ENCODE measurements at regions not wholly inside any gene's neighbourhood (a gene's known extent, or its start where the extent isn't known, plus 50 kb on each side); places are given as distances from the start of the nearest gene placed in this dataset.

GRCh38 chr5:98651715-98652114 lies 121.7 kb upstream of the RGMB start:
- no peak for ATAC-seq (ENCODE audit: low read depth)
- H2AK9ac ChIP-seq (replicated peaks; ENCODE audit: low read depth, low read length, poor library complexity), result no peak overlapping the region
- no peak overlapping the region for H3K4me3 ChIP-seq (ENCODE audit: insufficient read depth, low read depth, low read length)
- H3K23ac ChIP-seq (ENCODE audit: low read depth, low read length), result no peak overlapping the region
- ChIA-PET POLR2A (ENCODE audit: unreplicated experiment) (no interaction called here), CTCF (interaction anchor here (0.6 to 0.7 kb wide), 3 partner anchors 9 to 1964 kb away, joined by 3 to 5 read pairs (median 4); no protein-coding TSS in a partner anchor)
- H3K14ac ChIP-seq (replicated peaks; ENCODE audit: low read depth, low read length), result no peak overlapping the region
- no peak overlapping the region for H3K27ac ChIP-seq (ENCODE audit: insufficient read depth, low read length)
- no peaks in the 10 kb centered on the region for H3K36me3 ChIP-seq (ENCODE audit: control insufficient read depth, insufficient read depth, low read length)
- no peaks in the 10 kb centered on the region for H4K20me1 ChIP-seq (ENCODE audit: insufficient read depth, low read length)
- H3K4ac ChIP-seq (ENCODE audit: low read depth, low read length), result no peak overlapping the region
- H3K18ac ChIP-seq (ENCODE audit: low read depth, low read length), result no peak overlapping the region
- no peak overlapping the region for H2BK120ac ChIP-seq (ENCODE audit: low read depth, low read length)
- no CpG with 5 or more reads among the region's 3 CpGs for WGBS, 2 experiments (ENCODE audit: extremely low coverage in 2 of 2, insufficient read length in 1 of 2)
- no peak overlapping the region for H2BK20ac ChIP-seq (ENCODE audit: low read depth, low read length)
- no peaks in the 10 kb centered on the region for H3K79me1 ChIP-seq (ENCODE audit: low read depth in 1 of 2, low read length in 2 of 2)
- H3K4me1 ChIP-seq (ENCODE audit: control insufficient read depth, insufficient read depth, low read length), result no peaks in the 10 kb centered on the region
- no peak overlapping the region for H3K4me2 ChIP-seq (ENCODE audit: low read depth, low read length)
- H2AFZ ChIP-seq (replicated peaks; ENCODE audit: low read length, poor library complexity), result no peak overlapping the region
- H3K9me3 ChIP-seq (ENCODE audit: control insufficient read depth, insufficient read depth, low read length), result peaks cover 3% of the 10 kb centered on the region
- H2BK5ac ChIP-seq (ENCODE audit: low read depth, low read length, poor library complexity, severe bottlenecking), result no peak overlapping the region
- no peak overlapping the region for H2AK5ac ChIP-seq (ENCODE audit: low read depth, low read length)
- no peak overlapping the region for H4K91ac ChIP-seq (ENCODE audit: insufficient read depth, low read depth, low read length)
- no peak overlapping the region for H2BK15ac ChIP-seq (ENCODE audit: low read depth, low read length)
- dilution Hi-C loops (cut with HindIII; ENCODE audit: low sequenced_read_pairs, unreplicated experiment), result no loop called here
- no peaks in the 10 kb centered on the region for H3K27me3 ChIP-seq (ENCODE audit: control insufficient read depth, insufficient read depth, low read length)
- BruUV-seq (replicated peaks), result no TSS peak
- DNase-seq, result peak; percentile 9
- no peak overlapping the region for H3K56ac ChIP-seq (ENCODE audit: extremely low read depth, insufficient read depth, low read length)
- H4K8ac ChIP-seq (ENCODE audit: low read depth in 2 of 2, low read length in 2 of 2), result no peak overlapping the region
- intact Hi-C loops (cut with micrococcal nuclease), result no loop called here
- in situ Hi-C loops (cut with MboI; ENCODE audit: low sequenced_read_pairs), result no loop called here
- H4K5ac ChIP-seq (ENCODE audit: low read depth, low read length), result no peak overlapping the region
- no peaks in the 10 kb centered on the region for H3K9me1 ChIP-seq (ENCODE audit: insufficient read depth, low read length)
- TF ChIP-seq FOS (IDR thresholded peaks at IDR 0.05; ENCODE audit: low read depth, low read length) (no peak), MAFK (IDR thresholded peaks at IDR 0.05; ENCODE audit: low read depth, low read length) (no peak), POLR2A (IDR thresholded peaks at IDR 0.05; ENCODE audit: low read depth, low read length) (no peak), RAD21 (IDR thresholded peaks at IDR 0.05; ENCODE audit: low read length) (no peak), BHLHE40 (IDR thresholded peaks at IDR 0.05; ENCODE audit: low read depth, low read length) (no peak), NFE2L2 (IDR thresholded peaks at IDR 0.05; ENCODE audit: low read depth, low read length) (no peak), CEBPB (IDR thresholded peaks at IDR 0.05; ENCODE audit: low read depth, low read length) (no peak), SMC3 (IDR thresholded peaks at IDR 0.05; ENCODE audit: low read depth, low read length) (no peak), MAZ (IDR thresholded peaks at IDR 0.05; ENCODE audit: borderline replicate concordance, low read depth, low read length) (no peak), USF2 (IDR thresholded peaks at IDR 0.05; ENCODE audit: low read depth, low read length) (no peak), RFX5 (IDR thresholded peaks at IDR 0.05; ENCODE audit: low read depth, low read length) (no peak), MXI1 (IDR thresholded peaks at IDR 0.05; ENCODE audit: borderline replicate concordance, low read depth, low read length) (no peak), CHD1 (IDR thresholded peaks at IDR 0.05; ENCODE audit: low read depth, low read length) (no peak), RCOR1 (IDR thresholded peaks at IDR 0.05; ENCODE audit: insufficient replicate concordance, low read length) (no peak)
- TF ChIP-seq, protein P1, sequence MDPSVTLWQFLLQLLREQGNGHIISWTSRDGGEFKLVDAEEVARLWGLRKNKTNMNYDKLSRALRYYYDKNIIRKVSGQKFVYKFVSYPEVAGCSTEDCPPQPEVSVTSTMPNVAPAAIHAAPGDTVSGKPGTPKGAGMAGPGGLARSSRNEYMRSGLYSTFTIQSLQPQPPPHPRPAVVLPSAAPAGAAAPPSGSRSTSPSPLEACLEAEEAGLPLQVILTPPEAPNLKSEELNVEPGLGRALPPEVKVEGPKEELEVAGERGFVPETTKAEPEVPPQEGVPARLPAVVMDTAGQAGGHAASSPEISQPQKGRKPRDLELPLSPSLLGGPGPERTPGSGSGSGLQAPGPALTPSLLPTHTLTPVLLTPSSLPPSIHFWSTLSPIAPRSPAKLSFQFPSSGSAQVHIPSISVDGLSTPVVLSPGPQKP (IDR thresholded peaks at IDR 0.05; ENCODE audit: borderline replicate concordance, low read depth, low read length), result no peak
- TF ChIP-seq, protein P2, sequence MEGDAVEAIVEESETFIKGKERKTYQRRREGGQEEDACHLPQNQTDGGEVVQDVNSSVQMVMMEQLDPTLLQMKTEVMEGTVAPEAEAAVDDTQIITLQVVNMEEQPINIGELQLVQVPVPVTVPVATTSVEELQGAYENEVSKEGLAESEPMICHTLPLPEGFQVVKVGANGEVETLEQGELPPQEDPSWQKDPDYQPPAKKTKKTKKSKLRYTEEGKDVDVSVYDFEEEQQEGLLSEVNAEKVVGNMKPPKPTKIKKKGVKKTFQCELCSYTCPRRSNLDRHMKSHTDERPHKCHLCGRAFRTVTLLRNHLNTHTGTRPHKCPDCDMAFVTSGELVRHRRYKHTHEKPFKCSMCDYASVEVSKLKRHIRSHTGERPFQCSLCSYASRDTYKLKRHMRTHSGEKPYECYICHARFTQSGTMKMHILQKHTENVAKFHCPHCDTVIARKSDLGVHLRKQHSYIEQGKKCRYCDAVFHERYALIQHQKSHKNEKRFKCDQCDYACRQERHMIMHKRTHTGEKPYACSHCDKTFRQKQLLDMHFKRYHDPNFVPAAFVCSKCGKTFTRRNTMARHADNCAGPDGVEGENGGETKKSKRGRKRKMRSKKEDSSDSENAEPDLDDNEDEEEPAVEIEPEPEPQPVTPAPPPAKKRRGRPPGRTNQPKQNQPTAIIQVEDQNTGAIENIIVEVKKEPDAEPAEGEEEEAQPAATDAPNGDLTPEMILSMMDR (conservative IDR thresholded peaks at IDR 0.05; ENCODE audit: low read depth, low read length), result no peak
- H3K9ac ChIP-seq (ENCODE audit: low read depth, low read length), result no peak overlapping the region
